ENCODE measurements at regions not wholly inside any gene's neighbourhood (a gene's known extent, or its start where the extent isn't known, plus 50 kb on each side); places are given as distances from the start of the nearest gene placed in this dataset.

DNA sequence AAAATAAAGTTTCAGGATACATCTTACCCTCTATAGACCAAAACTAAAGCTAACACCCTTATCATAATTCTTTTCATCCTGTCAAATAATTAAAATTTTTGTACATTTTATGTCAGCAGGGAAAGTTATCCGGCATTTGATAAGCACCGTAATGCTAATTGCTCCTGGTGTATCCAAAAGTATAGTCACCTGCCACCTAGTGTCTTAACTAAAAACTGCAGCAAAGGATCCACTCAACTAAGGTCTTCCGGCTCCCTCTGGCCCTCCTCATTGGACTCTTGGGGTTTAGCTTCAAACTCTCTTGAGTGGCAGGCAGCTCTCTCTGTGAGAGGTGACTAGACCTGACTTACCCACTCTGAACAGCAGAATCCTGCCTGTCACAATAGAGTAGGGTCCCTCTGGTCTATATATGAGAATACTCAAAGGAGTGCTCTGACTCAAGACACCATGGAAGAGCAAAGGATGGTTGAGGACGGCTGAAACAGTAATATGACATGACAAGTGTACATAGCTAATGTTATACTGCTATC is 60.4 kb upstream of the CAST start:
- no peak for TF ChIP-seq EZH2 (IDR thresholded peaks at IDR 0.05; ENCODE audit: borderline replicate concordance, low read length)
- TF ChIP-seq, protein P1, sequence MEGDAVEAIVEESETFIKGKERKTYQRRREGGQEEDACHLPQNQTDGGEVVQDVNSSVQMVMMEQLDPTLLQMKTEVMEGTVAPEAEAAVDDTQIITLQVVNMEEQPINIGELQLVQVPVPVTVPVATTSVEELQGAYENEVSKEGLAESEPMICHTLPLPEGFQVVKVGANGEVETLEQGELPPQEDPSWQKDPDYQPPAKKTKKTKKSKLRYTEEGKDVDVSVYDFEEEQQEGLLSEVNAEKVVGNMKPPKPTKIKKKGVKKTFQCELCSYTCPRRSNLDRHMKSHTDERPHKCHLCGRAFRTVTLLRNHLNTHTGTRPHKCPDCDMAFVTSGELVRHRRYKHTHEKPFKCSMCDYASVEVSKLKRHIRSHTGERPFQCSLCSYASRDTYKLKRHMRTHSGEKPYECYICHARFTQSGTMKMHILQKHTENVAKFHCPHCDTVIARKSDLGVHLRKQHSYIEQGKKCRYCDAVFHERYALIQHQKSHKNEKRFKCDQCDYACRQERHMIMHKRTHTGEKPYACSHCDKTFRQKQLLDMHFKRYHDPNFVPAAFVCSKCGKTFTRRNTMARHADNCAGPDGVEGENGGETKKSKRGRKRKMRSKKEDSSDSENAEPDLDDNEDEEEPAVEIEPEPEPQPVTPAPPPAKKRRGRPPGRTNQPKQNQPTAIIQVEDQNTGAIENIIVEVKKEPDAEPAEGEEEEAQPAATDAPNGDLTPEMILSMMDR (IDR thresholded peaks at IDR 0.05; ENCODE audit: low read length) = peak; percentile 69
- Histone ChIP-seq H2AFZ (ENCODE audit: low read length) (no peak overlapping the region), H4K20me1 (ENCODE audit: insufficient read depth, low read length) (no peaks in the 10 kb centered on the region), H3K4me1 (ENCODE audit: insufficient read depth, low read length, severe bottlenecking) (no peaks in the 10 kb centered on the region), H3K9me2 (ENCODE audit: low read depth, low read length) (no peaks in the 10 kb centered on the region), H3K79me2 (ENCODE audit: insufficient read depth, low read length) (no peaks in the 10 kb centered on the region), H3K27me3 (ENCODE audit: insufficient read depth, low read length) (no peaks in the 10 kb centered on the region), H3K4me3 (ENCODE audit: low read depth, low read length, poor library complexity, severe bottlenecking) (no peak overlapping the region), H3K9me3 (ENCODE audit: low read length) (no peaks in the 10 kb centered on the region), H3K9ac (ENCODE audit: low read length) (no peak overlapping the region), H3K4me2 (ENCODE audit: low read length) (no peak overlapping the region), H3K27ac (ENCODE audit: low read depth, low read length, poor library complexity, severe bottlenecking) (no peak overlapping the region), H3F3A (ENCODE audit: insufficient read depth, low read length) (no peaks in the 10 kb centered on the region), H3K36me3 (ENCODE audit: insufficient read depth, low read length) (no peaks in the 10 kb centered on the region)

DNA sequence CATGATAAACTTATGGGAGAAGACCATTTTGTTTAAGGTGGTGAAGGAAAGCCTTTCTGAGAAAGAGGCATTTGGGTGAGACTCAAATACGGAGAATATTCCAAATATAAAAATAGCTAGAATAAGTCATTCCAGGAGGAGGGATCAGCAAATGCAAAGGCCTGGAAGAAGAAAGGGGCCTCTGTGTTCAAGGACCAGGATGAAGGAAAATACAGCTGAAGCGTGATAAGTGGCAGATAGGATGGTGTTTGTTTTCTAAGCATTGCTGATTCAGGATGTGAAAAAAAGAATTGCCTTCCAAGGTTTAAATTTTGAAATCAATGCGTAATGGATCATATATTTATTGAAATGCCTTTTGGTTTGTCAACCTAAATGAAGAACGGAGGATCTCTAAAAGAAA is 59.4 kb upstream of the CAST start:
- Histone ChIP-seq H3K79me2 (ENCODE audit: insufficient read depth, low read length) (no peaks in the 10 kb centered on the region), H3K4me3 (ENCODE audit: low read depth, low read length, poor library complexity, severe bottlenecking) (no peak overlapping the region), H3K4me2 (ENCODE audit: low read length) (no peak overlapping the region), H2AFZ (ENCODE audit: low read length) (no peak overlapping the region), H3K27me3 (ENCODE audit: insufficient read depth, low read length) (no peaks in the 10 kb centered on the region), H3F3A (ENCODE audit: insufficient read depth, low read length) (no peaks in the 10 kb centered on the region), H3K9ac (ENCODE audit: low read length) (no peak overlapping the region), H3K4me1 (ENCODE audit: insufficient read depth, low read length, severe bottlenecking) (no peaks in the 10 kb centered on the region), H3K36me3 (ENCODE audit: insufficient read depth, low read length) (no peaks in the 10 kb centered on the region), H3K27ac (ENCODE audit: low read depth, low read length, poor library complexity, severe bottlenecking) (no peak overlapping the region), H3K9me3 (ENCODE audit: low read length) (no peaks in the 10 kb centered on the region), H4K20me1 (ENCODE audit: insufficient read depth, low read length) (no peaks in the 10 kb centered on the region), H3K9me2 (ENCODE audit: low read depth, low read length) (no peaks in the 10 kb centered on the region)
- TF ChIP-seq, protein P1 (IDR thresholded peaks at IDR 0.05; ENCODE audit: low read length) = no peak
- TF ChIP-seq EZH2 (IDR thresholded peaks at IDR 0.05; ENCODE audit: borderline replicate concordance, low read length) = no peak

DNA sequence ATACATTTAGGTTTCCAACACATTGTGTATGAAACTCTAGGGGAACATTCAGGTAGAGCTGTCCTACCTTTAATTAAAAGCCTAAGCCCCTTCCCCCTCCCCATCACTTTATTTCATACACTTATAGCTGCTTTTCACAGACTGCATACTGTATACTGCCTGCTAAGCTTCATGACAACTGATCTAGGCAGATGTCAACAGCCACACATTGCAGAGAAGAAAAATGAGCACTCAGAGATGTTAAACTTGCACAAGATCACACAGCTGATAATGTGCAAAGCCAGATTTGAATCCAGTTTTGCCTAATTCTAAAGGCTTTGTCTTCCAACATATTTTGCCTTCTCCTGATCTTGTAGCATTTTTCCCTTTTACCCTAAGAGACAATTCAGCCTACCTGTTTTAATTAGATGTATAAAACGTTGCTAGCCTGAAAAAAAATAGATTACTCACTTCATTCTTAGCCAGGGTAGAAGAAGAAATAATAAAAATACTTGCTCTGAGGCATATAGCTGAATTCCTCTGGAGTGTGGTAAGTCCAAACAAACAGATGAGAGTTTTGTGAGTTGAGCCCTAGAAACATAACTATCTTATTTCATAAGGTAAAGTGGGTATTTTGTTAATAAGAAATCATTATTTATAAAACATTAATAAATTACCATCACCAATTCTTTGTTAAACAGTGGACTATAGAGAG is 56.9 kb upstream of the CAST start:
- no peaks in the 10 kb centered on the region for H3K4me1 ChIP-seq (ENCODE audit: insufficient read depth, low read length, severe bottlenecking)
- H3K27ac ChIP-seq (ENCODE audit: low read depth, low read length, poor library complexity, severe bottlenecking) = no peak overlapping the region
- H2AFZ ChIP-seq (ENCODE audit: low read length) = no peak overlapping the region
- no peaks in the 10 kb centered on the region for H3K9me2 ChIP-seq (ENCODE audit: low read depth, low read length)
- H3K4me2 ChIP-seq (ENCODE audit: low read length) = no peak overlapping the region
- H3K27me3 ChIP-seq (ENCODE audit: insufficient read depth, low read length) = peaks cover 5% of the 10 kb centered on the region; the same call in 1 of the 2 replicates
- H3K79me2 ChIP-seq (ENCODE audit: insufficient read depth, low read length) = no peaks in the 10 kb centered on the region
- TF ChIP-seq, protein P1 (IDR thresholded peaks at IDR 0.05; ENCODE audit: low read length) = no peak
- TF ChIP-seq EZH2 (IDR thresholded peaks at IDR 0.05; ENCODE audit: borderline replicate concordance, low read length) = no peak
- no peaks in the 10 kb centered on the region for H4K20me1 ChIP-seq (ENCODE audit: insufficient read depth, low read length)
- H3K36me3 ChIP-seq (ENCODE audit: insufficient read depth, low read length) = no peaks in the 10 kb centered on the region
- no peaks in the 10 kb centered on the region for H3F3A ChIP-seq (ENCODE audit: insufficient read depth, low read length)
- no peaks in the 10 kb centered on the region for H3K9me3 ChIP-seq (ENCODE audit: low read length)
- H3K9ac ChIP-seq (ENCODE audit: low read length) = no peak overlapping the region
- H3K4me3 ChIP-seq (ENCODE audit: low read depth, low read length, poor library complexity, severe bottlenecking) = no peak overlapping the region

All from OCI-LY1 (cell line).